IMR-90 (cell line): ENCODE measurements at regions not wholly inside any gene's neighbourhood (a gene's known extent, or its start where the extent isn't known, plus 50 kb on each side); places are given as distances from the start of the nearest gene placed in this dataset.

Source experiments
- ATAC-seq: fragments of 200-7000 bp; cut with Tn5 transposase; 2 replicates; pipeline ENCODE4 v1.9.1; 2020; ENCODE audit warnings: low read depth, mild to moderate bottlenecking, moderate library complexity
- BruUV-seq: library from RNA; stranded (reverse); fragments of 400-500 nt; replicated peaks from 2 replicates; lab custom pipeline; 2021; lab: Mats Ljungman, UMichigan
- CTCF ChIA-PET: fragments of 300-600 bp; formaldehyde crosslinking; extraction: SDS; loops from one replicate; lab custom pipeline; 2021; ENCODE audit warnings: antibody characterized with exemption; lab: Yijun Ruan, JAX
- POLR2A ChIA-PET: fragments of 300-600 bp; sonication (Branson Sonifier 250); formaldehyde crosslinking; loops from one replicate; lab custom pipeline; 2022; ENCODE audit warnings: antibody characterized with exemption; ENCODE audit not compliant: unreplicated experiment; lab: Charles Lee
- DNase-seq: peaks from one replicate; pipeline ENCODE4 v3.0.0; 2013
- H2AFZ ChIP-seq: replicated peaks from 2 replicates; pipeline ENCODE3; 2013; ENCODE audit warnings: low read length, mild to moderate bottlenecking; ENCODE audit not compliant: poor library complexity
- H2AK5ac ChIP-seq: 2 replicates; pipeline ENCODE4 v1.6.1; 2013; ENCODE audit warnings: low read depth, low read length, inconsistent platforms
- H2AK9ac ChIP-seq: replicated peaks from 2 replicates; pipeline ENCODE3; 2013; ENCODE audit warnings: mild to moderate bottlenecking, low read depth, low read length, moderate library complexity; ENCODE audit not compliant: poor library complexity
- H2BK120ac ChIP-seq: 2 replicates; pipeline ENCODE4 v1.6.1; 2013; ENCODE audit warnings: low read depth, low read length, inconsistent platforms
- H2BK15ac ChIP-seq: 3 replicates; pipeline ENCODE4 v1.6.1; 2013; ENCODE audit warnings: low read depth, low read length, inconsistent platforms
- H2BK20ac ChIP-seq: 2 replicates; pipeline ENCODE4 v1.6.1; 2013; ENCODE audit warnings: low read depth, mild to moderate bottlenecking, inconsistent platforms, low read length, moderate library complexity
- H2BK5ac ChIP-seq: 2 replicates; pipeline ENCODE4 v1.6.1; 2013; ENCODE audit warnings: mild to moderate bottlenecking, low read depth, low read length, inconsistent platforms; ENCODE audit not compliant: poor library complexity, severe bottlenecking
- H3K14ac ChIP-seq: replicated peaks from 2 replicates; pipeline ENCODE4 v1.6.1; 2013; ENCODE audit warnings: low read depth, low read length, inconsistent platforms
- H3K18ac ChIP-seq: 2 replicates; pipeline ENCODE4 v1.6.1; 2013; ENCODE audit warnings: low read depth, low read length, control low read depth
- H3K23ac ChIP-seq: 2 replicates; pipeline ENCODE4 v1.6.1; 2013; ENCODE audit warnings: low read depth, low read length, inconsistent platforms
- H3K27ac ChIP-seq: 2 replicates; pipeline ENCODE4 v1.5.1; 2013; ENCODE audit warnings: mild to moderate bottlenecking, control low read depth, low read length; ENCODE audit not compliant: insufficient read depth
- H3K27me3 ChIP-seq: 2 replicates; pipeline ENCODE4 v1.6.1; 2013; ENCODE audit warnings: low read length; ENCODE audit not compliant: control insufficient read depth, insufficient read depth
- H3K36me3 ChIP-seq: 2 replicates; pipeline ENCODE4 v1.6.1; 2013; ENCODE audit warnings: low read length, mixed read lengths; ENCODE audit not compliant: control insufficient read depth, insufficient read depth
- H3K4ac ChIP-seq: 2 replicates; pipeline ENCODE4 v1.6.1; 2013; ENCODE audit warnings: low read depth, low read length, inconsistent platforms
- H3K4me1 ChIP-seq: 2 replicates; pipeline ENCODE4 v1.6.1; 2013; ENCODE audit warnings: low read length, mixed read lengths; ENCODE audit not compliant: control insufficient read depth, insufficient read depth
- H3K4me2 ChIP-seq: 2 replicates; pipeline ENCODE4 v1.6.1; 2013; ENCODE audit warnings: low read depth, mild to moderate bottlenecking, control low read depth, low read length, moderate library complexity
- H3K4me3 ChIP-seq: 2 replicates; pipeline ENCODE4 v1.5.1; 2013; ENCODE audit warnings: low read depth, mild to moderate bottlenecking, control low read depth, low read length, moderate library complexity; ENCODE audit not compliant: insufficient read depth
- H3K56ac ChIP-seq: 2 replicates; pipeline ENCODE4 v1.6.1; 2013; ENCODE audit warnings: low read length, inconsistent platforms; ENCODE audit not compliant: insufficient read depth; ENCODE audit errors: extremely low read depth
- H3K79me1 ChIP-seq, 2 experiments: 2 replicates each; pipeline ENCODE4 v1.6.1; 2013; ENCODE audit warnings: low read length in 2 of 2, inconsistent platforms in 1 of 2, low read depth in 1 of 2
- H3K9ac ChIP-seq: 2 replicates; pipeline ENCODE4 v1.6.1; 2013; ENCODE audit warnings: low read depth, low read length, control low read depth
- H3K9me1 ChIP-seq: 2 replicates; pipeline ENCODE4 v1.6.1; 2013; ENCODE audit warnings: low read length, inconsistent platforms; ENCODE audit not compliant: insufficient read depth
- H3K9me3 ChIP-seq: 2 replicates; pipeline ENCODE4 v1.6.1; 2013; ENCODE audit warnings: low read length; ENCODE audit not compliant: control insufficient read depth, insufficient read depth
- H4K20me1 ChIP-seq: 2 replicates; pipeline ENCODE4 v1.6.1; 2013; ENCODE audit warnings: low read length, inconsistent platforms; ENCODE audit not compliant: insufficient read depth
- H4K5ac ChIP-seq: 2 replicates; pipeline ENCODE4 v1.6.1; 2013; ENCODE audit warnings: mild to moderate bottlenecking, low read depth, low read length, control low read depth
- H4K8ac ChIP-seq, 2 experiments: 2 replicates each; pipeline ENCODE4 v1.6.1; 2013; ENCODE audit warnings: low read depth in 2 of 2, low read length in 2 of 2, control low read depth in 1 of 2, inconsistent platforms in 1 of 2
- H4K91ac ChIP-seq: 2 replicates; pipeline ENCODE4 v1.6.1; 2013; ENCODE audit warnings: low read depth, low read length, inconsistent platforms; ENCODE audit not compliant: insufficient read depth
- BHLHE40 ChIP-seq: fragments of 150-350 bp; IDR thresholded peaks from 2 replicates; pipeline ENCODE4 v1.6.1; 2016; ENCODE audit warnings: mild to moderate bottlenecking, low read depth, low read length
- CEBPB ChIP-seq: IDR thresholded peaks from 2 replicates; pipeline ENCODE4 v1.6.1; 2012; ENCODE audit warnings: low read depth, low read length, improper control_type of control experiment
- CHD1 ChIP-seq: IDR thresholded peaks from 2 replicates; pipeline ENCODE4 v1.6.1; 2012; ENCODE audit warnings: low read depth, low read length, improper control_type of control experiment
- MXI1 ChIP-seq: IDR thresholded peaks from 2 replicates; pipeline ENCODE4 v1.6.1; 2012; ENCODE audit warnings: low read depth, mild to moderate bottlenecking, low read length, moderate library complexity, borderline replicate concordance
- NFE2L2 ChIP-seq: fragments of 150-350 bp; IDR thresholded peaks from 2 replicates; pipeline ENCODE4 v1.6.1; 2016; ENCODE audit warnings: low read depth, mild to moderate bottlenecking, low read length
- RCOR1 ChIP-seq: IDR thresholded peaks from 2 replicates; pipeline ENCODE4 v1.6.1; 2012; ENCODE audit warnings: mild to moderate bottlenecking, low read length, improper control_type of control experiment; ENCODE audit not compliant: insufficient replicate concordance
- RFX5 ChIP-seq: IDR thresholded peaks from 2 replicates; pipeline ENCODE4 v1.8.0; 2012; ENCODE audit warnings: low read depth, mild to moderate bottlenecking, low read length, moderate library complexity
- SMC3 ChIP-seq: fragments of 150-350 bp; IDR thresholded peaks from 2 replicates; pipeline ENCODE4 v1.6.1; 2016; ENCODE audit warnings: low read depth, mild to moderate bottlenecking, antibody characterized with exemption, low read length, moderate library complexity
- WGBS, 2 experiments: methylation state at CpG; one replicate each; pipeline versions ENCODE4 v1.1.5 to v1.1.7; 2013; ENCODE audit warnings: missing lambda C conversion rate in 2 of 2; ENCODE audit not compliant: insufficient read length in 1 of 2; ENCODE audit errors: extremely low coverage in 2 of 2; 5-methylcytosine and 5-hydroxymethylcytosine counted together
- dilution Hi-C: fragments of 300-500 bp; cut with HindIII; formaldehyde crosslinking; loops from one replicate; pipeline ENCODE4 v1.14.3; 2018; ENCODE audit warnings: low sequenced_read_pairs; ENCODE audit not compliant: unreplicated experiment
- in situ Hi-C: fragments of 300-500 bp; cut with MboI; formaldehyde crosslinking; loops from 3 replicates; pipeline ENCODE4 v1.14.3; 2019; ENCODE audit warnings: low sequenced_read_pairs, inconsistent platforms, mixed read lengths
- intact Hi-C: fragments of 100-400 bp; cut with micrococcal nuclease; formaldehyde crosslinking; loops from 2 replicates; pipeline ENCODE4 v1.10.0; 2022
- TF ChIP-seq, protein P1 (sequence below): fragments of 150-350 bp; IDR thresholded peaks from 2 replicates; pipeline ENCODE4 v1.6.1; 2017; ENCODE audit warnings: mild to moderate bottlenecking, antibody characterized with exemption, low read length, low read depth
- TF ChIP-seq, protein P2 (sequence below): conservative IDR thresholded peaks from 2 replicates; pipeline ENCODE4 v1.5.1; 2012; ENCODE audit warnings: mild to moderate bottlenecking, low read depth, low read length, improper control_type of control experiment
- TF ChIP-seq, protein P3 (sequence below): fragments of 150-350 bp; IDR thresholded peaks from 2 replicates; pipeline ENCODE4 v1.6.1; 2016; ENCODE audit warnings: low read depth, mild to moderate bottlenecking, low read length, moderate library complexity, borderline replicate concordance

DNA sequence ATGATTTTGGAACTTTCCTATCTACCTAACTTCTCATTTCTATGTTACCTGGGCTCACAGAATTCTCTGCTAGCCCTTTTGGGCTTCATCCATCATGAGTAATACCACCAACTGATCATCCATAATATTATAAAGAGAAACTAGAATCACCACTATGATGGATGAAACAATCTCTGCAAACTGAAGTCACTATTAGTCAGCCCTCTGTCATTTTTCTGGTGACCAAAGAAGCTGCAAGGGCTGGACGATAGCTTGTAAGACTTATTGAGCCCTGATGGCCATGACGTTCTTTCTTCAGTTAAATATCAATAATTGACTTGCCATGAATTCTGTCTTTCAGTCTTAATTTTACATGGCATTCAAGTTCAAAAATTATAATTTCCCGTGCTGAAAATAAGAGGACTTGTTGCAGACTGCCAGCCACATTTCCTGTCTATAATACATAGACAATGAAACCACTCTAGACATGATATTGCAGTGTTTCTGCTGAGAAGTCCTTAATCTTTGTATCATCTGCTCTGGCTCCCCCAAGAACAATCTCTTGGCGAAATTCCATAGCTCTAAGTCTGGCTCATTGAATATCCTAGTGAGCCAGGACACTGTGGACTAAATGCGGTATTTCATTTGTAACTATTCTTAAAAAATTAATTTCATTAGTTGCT, 655.0 kb upstream of the CAMK1G start:
- Histone ChIP-seq H3K9me3 (peaks cover 17% of the 10 kb centered on the region), H3K27me3 (no peaks in the 10 kb centered on the region), H3K4me2 (no peak overlapping the region), H2AFZ (no peak overlapping the region), H3K9ac (no peak overlapping the region), H3K14ac (no peak overlapping the region), H2AK5ac (no peak overlapping the region), H4K20me1 (no peaks in the 10 kb centered on the region), H2AK9ac (no peak overlapping the region), H2BK20ac (no peak overlapping the region), H3K36me3 (no peaks in the 10 kb centered on the region), H3K18ac (no peak overlapping the region), H2BK120ac (no peak overlapping the region), H2BK5ac (no peak overlapping the region), H3K9me1 (no peaks in the 10 kb centered on the region), H3K4ac (no peak overlapping the region), H3K4me3 (no peak overlapping the region), H3K79me1 (no peaks in the 10 kb centered on the region), H4K91ac (no peak overlapping the region), H3K27ac (no peak overlapping the region), H4K8ac (no peak overlapping the region), H3K56ac (no peak overlapping the region), H4K5ac (no peak overlapping the region), H2BK15ac (no peak overlapping the region), H3K4me1 (no peaks in the 10 kb centered on the region), H3K23ac (no peak overlapping the region)
- BruUV-seq, result no TSS peak
- ChIA-PET POLR2A (no interaction called here), CTCF (no interaction called here)
- intact Hi-C loops, result no loop called here
- dilution Hi-C loops, result no loop called here
- no peak for TF ChIP-seq BHLHE40
- no peak for TF ChIP-seq RFX5
- TF ChIP-seq, protein P1, sequence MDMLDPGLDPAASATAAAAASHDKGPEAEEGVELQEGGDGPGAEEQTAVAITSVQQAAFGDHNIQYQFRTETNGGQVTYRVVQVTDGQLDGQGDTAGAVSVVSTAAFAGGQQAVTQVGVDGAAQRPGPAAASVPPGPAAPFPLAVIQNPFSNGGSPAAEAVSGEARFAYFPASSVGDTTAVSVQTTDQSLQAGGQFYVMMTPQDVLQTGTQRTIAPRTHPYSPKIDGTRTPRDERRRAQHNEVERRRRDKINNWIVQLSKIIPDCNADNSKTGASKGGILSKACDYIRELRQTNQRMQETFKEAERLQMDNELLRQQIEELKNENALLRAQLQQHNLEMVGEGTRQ, result no peak
- TF ChIP-seq MXI1, result no peak
- TF ChIP-seq, protein P2, sequence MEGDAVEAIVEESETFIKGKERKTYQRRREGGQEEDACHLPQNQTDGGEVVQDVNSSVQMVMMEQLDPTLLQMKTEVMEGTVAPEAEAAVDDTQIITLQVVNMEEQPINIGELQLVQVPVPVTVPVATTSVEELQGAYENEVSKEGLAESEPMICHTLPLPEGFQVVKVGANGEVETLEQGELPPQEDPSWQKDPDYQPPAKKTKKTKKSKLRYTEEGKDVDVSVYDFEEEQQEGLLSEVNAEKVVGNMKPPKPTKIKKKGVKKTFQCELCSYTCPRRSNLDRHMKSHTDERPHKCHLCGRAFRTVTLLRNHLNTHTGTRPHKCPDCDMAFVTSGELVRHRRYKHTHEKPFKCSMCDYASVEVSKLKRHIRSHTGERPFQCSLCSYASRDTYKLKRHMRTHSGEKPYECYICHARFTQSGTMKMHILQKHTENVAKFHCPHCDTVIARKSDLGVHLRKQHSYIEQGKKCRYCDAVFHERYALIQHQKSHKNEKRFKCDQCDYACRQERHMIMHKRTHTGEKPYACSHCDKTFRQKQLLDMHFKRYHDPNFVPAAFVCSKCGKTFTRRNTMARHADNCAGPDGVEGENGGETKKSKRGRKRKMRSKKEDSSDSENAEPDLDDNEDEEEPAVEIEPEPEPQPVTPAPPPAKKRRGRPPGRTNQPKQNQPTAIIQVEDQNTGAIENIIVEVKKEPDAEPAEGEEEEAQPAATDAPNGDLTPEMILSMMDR, result no peak
- TF ChIP-seq, protein P3, sequence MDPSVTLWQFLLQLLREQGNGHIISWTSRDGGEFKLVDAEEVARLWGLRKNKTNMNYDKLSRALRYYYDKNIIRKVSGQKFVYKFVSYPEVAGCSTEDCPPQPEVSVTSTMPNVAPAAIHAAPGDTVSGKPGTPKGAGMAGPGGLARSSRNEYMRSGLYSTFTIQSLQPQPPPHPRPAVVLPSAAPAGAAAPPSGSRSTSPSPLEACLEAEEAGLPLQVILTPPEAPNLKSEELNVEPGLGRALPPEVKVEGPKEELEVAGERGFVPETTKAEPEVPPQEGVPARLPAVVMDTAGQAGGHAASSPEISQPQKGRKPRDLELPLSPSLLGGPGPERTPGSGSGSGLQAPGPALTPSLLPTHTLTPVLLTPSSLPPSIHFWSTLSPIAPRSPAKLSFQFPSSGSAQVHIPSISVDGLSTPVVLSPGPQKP, result no peak
- no peak for TF ChIP-seq SMC3
- TF ChIP-seq NFE2L2, result no peak
- TF ChIP-seq CHD1, result no peak
- no peak for TF ChIP-seq CEBPB
- TF ChIP-seq RCOR1, result no peak
- no peak for DNase-seq
- in situ Hi-C loops, result no loop called here
- whole genome bisulfite sequencing, 2 experiments, result 64% methylated on average over 2 of the region's 5 CpGs; no CpG with 5 or more reads in 1 of the 2 experiments
- ATAC-seq, result no peak
